Hepatic stellate cell (primary cell): ENCODE measurements at regions not wholly inside any gene's neighbourhood (a gene's known extent, or its start where the extent isn't known, plus 50 kb on each side); places are given as distances from the start of the nearest gene placed in this dataset.
A peak's percentile ranks its signal among the peaks of the same experiment; 100 is the strongest.

Source experiments
- DNase-seq: peaks from one replicate; pipeline ENCODE4 v3.0.0; 2011; ENCODE audit warnings: low spot score

DNA sequence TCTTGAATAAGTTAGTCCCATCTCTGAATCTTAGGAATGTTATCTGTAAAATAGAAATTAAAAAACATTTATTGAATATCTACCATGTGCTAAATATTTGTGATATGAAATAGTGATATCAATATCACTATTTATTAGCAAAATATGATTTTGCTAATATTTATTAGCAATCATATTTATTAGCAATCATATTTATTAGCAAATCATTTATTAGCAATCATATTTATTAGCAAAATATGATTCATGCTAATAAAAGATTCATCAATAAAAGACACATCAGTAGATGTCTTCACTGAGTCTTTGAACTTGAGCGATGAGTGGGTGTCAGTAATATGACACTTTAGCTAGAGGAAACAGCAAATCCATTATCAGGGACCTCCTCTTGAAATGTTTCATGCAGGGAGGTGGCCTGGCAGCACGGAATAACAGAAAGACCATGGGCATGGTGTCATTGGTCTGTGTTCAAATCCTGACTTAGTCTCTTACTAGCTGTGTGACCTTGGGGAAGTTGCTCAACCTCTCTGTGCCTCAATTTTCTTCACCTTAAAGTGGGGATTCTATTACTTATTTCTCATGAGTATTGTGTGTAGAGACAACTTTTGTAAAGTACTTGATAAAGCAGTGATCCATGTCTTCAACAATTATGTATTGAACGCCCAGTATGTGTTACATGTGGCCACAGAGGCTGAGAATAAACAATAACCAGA, 456.2 kb upstream of the MEX3C start:
- no peak for DNase-seq

DNA sequence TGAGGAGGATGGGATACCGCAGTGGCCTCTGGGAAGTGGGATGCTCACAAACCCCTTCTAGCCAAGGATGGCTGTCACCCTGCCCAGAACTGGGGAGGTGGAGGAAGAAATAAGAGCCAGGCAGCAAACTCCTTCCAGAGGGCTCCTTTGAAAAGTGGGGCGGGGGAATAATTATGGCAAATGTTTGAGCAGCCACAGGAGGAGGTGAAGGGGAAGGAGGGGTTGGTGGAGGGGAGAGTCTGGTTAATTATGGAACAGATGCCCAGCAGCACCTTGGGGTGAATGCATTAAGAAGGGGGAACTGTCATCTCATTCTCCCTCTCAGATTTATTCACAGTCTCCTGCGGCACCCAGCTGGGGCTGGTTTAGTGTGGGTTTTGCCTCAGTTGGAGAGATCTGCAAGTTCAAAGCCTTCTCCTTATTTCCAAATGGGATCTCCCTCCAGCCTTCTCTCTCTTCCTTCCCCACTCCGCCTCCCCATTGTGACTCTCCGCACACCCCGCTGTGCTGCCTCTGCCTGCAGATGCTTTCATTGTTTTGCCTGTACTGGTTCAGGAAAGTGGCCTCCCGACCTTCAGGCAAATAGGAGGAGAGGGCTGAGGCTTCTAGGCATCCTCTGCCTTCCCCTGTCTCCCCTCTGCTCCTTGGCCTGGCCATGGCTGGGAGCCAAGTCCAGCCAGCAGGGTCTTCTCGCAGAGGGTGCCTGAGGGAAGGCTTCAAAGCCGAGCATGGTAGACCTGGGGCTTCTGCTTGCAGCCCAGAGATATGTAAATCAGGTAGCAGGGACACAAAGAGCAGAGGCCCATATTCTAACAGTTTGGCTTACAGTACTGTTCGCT, 457.2 kb upstream of the MEX3C start:
- DNase-seq: no peak

DNA sequence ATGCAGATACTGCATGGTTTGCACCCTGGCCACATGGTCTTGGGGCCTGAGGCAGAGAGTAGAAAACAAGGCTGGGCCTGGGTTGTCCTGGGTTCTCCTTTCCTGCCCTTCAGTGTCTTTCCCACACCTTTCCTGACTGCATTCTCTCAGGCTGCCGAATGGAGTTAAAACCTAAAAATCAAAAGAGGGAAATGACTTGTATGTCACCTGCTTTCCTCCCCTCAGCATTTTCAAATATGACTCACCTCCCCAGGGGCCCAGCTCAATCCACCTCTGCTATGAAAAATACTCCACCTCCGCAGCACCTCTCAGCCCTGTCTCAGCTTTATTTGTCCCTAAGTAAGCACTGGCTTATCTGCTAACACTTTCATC, 457.8 kb upstream of the MEX3C start:
- DNase-seq: no peak

DNA sequence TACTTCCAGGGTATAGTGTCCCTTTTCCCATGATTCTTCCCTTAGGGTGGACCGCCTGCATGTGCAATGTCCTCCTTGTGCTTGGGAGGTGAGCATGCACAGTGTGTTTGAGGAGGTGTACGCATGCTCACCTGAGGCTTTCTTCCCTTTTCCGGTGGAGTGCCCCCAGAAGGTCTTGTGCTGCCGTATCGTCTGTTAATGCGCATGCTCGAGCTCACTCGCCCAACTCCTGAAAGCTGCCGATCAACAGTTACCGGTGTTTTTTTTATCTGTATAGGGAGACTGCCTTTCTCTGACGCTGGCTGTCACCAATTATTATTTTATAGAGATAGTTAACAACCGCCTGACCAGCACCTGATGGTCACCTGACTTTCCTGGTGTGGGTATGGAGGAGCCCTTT, 458.8 kb upstream of the MEX3C start:
- DNase-seq: no peak

GRCh38 chr18:51658436-51658835, 461.0 kb upstream of the MEX3C start:
- no peak for DNase-seq

- no peak for DNase-seq
Measured at GRCh38 chr18:51659781-51660180, 462.3 kb upstream of the MEX3C start.

DNA sequence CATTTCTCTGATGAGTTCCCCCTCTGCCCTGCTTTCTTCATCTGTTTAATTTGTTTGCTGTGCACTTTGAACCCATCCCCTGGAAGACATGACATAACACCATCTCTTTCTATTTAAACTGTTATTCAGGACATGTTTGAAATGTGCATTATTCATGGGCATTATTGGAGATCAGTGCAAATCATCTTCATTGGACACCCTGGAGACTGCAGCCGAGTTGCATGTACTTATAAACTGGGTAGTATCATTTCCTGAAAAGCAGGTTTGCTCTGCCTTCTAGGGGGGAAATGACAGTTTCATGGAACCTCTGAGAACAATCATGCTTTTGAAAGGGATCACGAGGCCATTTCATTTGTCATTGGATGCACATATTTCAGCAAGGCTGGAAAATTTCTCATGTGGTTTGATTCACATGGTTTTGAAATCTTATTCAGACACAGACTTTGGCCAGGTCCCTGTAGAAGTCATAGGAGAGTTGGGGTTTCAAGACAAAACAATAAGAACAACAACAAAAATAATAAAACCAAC, 462.8 kb upstream of the MEX3C start:
- no peak for DNase-seq

DNA sequence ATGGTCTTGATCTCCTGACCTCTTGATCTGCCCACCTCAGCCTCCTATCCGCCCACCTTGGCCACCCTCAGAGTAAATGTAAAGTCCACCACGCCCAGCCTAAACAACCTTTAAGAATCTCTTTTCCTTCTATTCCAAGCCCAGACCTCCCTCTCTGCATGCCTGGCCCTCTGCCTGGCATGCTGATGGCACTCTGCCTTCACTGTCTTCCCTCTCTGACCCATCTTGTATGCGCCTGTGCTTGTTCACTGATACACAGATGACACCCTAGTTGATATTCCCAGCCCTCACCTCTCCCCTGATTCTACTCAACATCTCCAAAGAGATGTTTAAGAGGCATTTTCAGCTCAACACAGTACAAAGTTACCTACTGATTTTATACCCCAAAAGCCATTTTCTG, 466.8 kb upstream of the MEX3C start:
- DNase-seq: no peak

DNA sequence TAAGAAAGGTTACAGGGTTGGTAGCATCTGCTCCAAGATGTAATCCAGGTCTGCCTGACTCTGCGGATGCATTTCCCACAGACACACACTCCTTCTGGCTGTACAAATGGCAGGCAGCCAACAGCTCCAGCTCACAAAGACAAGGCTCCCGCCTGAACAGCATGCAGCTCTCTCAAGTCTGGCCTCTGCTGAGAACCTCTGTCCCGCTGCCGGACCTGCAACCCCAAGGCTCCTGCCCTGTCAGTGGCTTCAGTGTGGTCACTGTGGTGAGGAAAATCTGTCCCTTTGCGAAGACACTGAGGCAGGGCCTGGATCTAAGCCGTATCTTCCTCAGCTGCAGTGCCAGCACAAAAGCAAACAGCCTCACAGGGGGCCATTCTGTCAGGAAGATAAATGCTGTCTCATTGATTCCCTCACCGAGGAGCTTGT, 469.3 kb upstream of the MEX3C start:
- no peak for DNase-seq

- peak; percentile 5 for DNase-seq
Measured at GRCh38 chr18:51668101-51668500, 470.6 kb upstream of the MEX3C start.

- no peak for DNase-seq
Measured at GRCh38 chr18:51668607-51669006, 471.1 kb upstream of the MEX3C start.

GRCh38 chr18:51686590-51686989, 489.1 kb upstream of the MEX3C start:
- no peak for DNase-seq

GRCh38 chr18:51687845-51688585, 490.5 kb upstream of the MEX3C start:
- DNase-seq: no peak

DNA sequence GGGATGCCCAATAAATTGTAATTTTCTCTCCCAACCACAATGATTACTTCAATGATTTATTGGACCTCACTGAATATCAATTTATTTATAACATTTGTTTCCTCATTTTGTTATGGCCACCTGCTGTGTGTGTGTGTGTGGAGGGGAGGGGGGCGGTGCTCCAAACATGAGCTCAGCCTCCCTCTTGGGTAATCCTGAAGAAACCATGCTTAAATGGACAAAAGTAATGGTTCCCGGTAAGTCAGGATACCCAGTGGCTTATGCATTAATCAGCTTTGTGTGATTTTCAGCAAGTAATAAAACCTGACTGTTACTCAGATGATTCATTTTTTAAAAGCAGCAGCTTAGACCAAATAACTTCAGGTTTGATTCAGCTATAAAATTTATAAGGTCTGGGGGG, 495.1 kb upstream of the MEX3C start:
- no peak for DNase-seq

DNA sequence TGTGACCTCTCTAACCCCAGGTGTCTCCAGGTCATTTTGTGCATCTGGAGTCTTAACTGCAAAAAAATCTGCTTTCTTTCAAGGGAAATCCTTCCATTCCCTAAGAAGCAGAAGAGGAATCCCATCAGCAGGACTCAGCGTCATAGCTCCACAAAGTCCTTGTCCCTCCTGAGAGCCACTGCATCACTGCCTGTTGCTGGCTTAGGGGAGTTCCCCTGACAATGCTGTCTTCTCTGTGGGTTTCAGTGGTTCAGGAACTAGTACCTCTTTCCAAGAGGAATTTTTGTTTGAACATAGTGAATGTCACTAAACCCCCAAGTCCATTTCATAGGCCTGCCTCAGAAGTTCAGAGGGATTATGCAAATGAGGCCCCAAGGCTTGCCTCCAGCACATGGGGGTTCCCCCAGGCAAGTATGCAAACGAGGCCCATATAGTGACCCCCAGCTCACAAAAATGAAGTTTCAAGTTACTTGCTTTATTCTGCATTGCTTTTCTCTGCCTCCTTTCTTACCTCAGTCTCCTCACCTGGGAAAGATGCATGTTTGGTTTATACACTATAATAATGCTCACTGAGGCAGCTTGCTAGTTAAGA, 513.9 kb upstream of the MEX3C start:
- no peak for DNase-seq

GRCh38 chr18:51712821-51713220, 515.3 kb upstream of the MEX3C start:
- no peak for DNase-seq

- DNase-seq: no peak
Measured at GRCh38 chr18:51716277-51716676, 518.8 kb upstream of the MEX3C start.

- no peak for DNase-seq
Measured at GRCh38 chr18:51721388-51721787, 523.9 kb upstream of the MEX3C start.

DNA sequence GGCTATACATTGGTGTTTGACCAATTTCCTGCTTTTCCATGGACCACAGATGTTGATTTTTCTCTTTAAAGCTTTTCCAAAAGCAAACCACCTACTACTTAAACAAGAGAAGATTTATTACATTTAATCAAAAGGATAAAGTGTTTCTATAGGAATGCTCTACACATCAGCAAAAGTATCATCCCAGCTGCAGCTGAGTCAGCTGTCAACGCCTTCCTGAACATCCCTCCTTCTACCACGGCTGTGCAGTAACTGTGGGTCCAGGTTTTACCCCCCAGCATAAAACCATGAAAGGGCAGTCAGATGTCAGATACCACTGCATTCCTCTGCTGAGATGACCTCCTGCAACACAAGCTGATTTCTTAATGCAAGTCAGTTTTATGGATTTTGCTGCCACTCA, 524.5 kb upstream of the MEX3C start:
- no peak for DNase-seq

GRCh38 chr18:51724790-51725721, 527.6 kb upstream of the MEX3C start:
- DNase-seq: no peak

DNA sequence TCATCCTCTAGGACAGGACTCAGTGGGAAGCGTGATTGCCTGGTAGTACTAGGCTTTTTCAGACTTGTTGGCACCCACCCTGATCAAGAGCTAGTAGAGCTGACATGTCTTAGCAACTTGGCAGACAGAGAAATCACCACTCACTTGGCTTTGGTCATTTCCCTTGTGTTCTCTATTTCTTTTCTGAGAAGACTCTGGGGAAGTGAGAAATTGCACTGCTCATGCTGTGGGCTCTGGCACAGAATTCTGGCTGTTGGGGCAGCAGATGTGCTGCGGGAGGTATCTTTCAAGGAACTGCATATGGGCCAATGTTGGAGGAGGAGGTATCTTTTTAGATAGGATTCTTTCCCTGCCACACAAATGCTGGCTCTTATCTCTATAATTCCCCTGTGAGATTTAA, 529.1 kb upstream of the MEX3C start:
- no peak for DNase-seq
